ENCODE measurements at regions not wholly inside any gene's neighbourhood (a gene's known extent, or its start where the extent isn't known, plus 50 kb on each side); places are given as distances from the start of the nearest gene placed in this dataset.
"Not testable (repeated sequence)": the region's sequence is repeated elsewhere in the genome, so short reads cannot be mapped to it uniquely, and the experiment has no call there.

DNA sequence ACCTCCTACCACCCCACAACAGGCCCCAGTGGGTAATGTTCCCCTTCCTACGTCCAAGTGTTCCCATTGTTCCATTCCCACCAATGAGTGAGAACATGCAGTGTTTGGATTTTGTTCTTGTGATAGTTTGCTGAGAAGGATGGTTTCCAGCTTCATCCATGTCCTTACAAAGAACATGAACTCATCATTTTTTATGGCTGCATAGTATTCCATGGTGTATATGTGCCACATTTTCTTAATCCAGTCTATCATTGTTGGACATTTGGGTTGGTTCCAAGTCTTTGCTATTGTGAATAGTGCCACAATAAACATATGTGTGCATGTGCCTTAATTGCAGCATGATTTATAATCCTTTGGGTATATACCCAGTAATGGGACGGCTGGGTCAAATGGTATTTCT, 81.6 kb downstream of the P2RY10 start:
- not testable (repeated sequence) for DNase-seq (ENCODE audit: low spot score)

DNA sequence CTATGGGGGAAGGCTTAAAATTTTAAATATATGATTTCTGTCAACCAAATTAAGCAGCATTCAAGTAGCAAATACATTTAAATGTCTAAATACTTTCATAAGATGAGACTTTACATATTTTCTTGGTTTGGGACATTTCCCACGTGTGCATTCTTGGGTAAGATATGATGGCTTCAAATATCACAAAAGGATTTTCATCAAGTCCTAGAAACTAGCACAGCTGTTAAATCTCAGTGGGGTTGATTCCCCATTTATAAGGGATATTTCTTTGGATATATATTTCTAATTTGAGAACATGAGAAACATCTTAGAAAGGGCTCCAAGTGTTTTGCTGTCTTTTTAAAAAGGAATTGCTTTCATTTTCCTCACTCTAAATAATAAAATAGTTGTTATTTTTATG, 90.2 kb downstream of the P2RY10 start:
- no peak for DNase-seq (ENCODE audit: low spot score)

DNA sequence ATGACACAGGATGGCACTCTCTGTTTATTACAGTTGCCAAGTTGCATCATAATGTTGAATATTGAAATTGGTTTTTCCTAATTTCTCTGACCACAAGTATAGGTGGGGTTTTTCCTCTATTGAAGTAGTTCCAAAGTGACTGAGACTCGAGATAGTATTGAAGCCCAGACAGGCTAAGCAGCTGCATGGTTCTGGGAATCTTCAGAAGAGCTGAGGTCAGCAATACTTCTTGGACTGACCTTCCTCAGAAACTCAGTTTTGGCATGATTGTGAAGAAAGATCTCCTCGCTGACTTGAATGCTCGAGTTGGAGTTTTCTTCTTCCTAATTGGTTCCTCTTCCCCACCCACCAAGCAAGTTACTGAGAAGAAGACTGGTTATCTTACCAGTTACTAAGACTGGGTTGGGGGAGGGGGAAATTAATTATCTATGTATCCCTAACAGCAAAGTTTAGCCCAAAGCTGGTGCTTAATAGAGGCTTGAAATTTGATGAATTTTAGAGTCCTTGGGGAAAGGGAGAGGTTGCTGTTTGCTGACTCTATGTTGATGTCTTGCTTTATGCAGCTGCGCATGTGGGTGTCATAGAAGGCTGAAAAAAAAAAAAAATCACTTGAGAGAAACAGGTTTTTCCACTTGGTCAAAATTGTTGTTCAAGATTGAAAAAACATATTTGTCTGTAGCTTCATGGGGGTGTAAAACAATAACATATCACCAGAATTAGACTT, 91.1 kb downstream of the P2RY10 start:
- no peak for DNase-seq (ENCODE audit: low spot score)

DNA sequence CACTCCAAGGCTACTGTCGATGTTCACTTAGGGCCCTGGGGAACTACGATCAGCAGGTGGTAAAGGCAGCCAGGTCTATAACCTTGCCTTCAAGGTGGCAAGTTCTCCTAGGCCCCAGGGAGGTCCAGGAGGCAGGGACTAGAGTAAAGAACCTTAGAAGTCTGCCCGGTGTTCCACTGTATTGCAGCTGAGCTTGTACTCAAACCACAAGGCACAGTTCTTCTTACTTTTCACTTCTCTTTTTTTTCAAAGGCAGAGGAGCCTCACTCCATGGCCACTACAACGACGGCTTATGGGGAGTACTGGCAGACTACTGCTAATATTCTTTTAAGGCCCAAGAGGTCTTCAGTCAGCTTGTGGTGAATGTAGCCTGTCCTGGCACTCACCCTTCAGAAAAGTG, 78.8 kb upstream of the GPR174 start:
- DNase-seq (ENCODE audit: low spot score), result no peak

DNA sequence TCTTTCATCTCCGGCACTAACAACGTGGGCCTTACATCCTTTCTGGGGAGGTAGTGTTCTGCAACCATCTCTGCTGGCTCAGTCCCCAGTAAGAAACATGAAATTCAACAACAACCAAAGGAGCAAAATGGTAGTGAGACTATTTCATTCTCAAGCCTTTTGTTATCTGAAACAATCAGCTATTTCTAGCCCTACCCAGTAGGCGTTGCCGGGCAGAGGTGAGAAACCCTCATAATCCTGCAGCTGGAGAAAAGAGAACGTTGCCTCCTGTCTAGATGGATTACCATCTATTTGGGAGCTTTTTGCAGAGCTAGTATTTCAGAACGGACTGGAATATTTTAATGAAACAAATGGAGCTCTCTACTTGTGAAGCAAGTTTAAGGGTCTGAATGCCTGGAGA, 66.4 kb upstream of the GPR174 start:
- no peak for DNase-seq (ENCODE audit: low spot score)

DNA sequence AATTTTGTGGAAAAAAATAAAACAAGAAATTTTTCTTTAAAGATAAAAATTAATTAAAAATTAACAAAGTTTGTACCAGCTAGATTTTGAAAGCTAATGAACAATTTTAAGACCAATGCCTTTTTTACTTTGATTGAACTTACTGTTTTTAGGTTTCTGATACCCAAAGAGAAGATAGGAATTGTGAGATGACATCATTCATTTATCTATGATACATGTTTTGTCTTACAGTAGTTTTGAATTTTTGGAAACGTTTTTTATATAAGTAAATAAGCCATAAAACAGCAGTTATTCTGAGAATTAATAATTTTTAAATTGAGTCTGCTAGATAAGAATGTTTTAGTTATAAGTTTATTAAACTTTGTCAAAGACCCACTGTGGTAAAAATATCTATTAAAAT, 65.0 kb upstream of the GPR174 start:
- DNase-seq (ENCODE audit: low spot score), result no peak

DNA sequence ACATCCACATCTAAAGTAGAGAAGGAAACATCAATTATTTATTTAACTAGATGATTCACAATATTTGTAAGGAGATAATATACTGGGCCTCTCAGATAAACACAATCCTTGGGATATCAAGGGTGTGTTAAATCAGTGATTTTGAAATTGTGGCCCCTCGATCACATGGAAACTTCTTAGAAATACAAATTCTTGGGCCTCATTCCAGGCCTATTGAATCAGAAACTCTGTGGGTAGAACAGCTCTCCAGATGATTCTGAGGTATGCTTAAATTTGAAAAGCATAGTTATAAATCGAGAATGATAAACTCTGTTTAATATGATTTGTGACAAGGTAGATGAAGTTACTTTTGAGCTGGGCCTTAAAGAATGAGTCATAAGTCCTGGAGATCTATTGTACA, 64.3 kb upstream of the GPR174 start:
- DNase-seq (ENCODE audit: low spot score), result no peak

DNA sequence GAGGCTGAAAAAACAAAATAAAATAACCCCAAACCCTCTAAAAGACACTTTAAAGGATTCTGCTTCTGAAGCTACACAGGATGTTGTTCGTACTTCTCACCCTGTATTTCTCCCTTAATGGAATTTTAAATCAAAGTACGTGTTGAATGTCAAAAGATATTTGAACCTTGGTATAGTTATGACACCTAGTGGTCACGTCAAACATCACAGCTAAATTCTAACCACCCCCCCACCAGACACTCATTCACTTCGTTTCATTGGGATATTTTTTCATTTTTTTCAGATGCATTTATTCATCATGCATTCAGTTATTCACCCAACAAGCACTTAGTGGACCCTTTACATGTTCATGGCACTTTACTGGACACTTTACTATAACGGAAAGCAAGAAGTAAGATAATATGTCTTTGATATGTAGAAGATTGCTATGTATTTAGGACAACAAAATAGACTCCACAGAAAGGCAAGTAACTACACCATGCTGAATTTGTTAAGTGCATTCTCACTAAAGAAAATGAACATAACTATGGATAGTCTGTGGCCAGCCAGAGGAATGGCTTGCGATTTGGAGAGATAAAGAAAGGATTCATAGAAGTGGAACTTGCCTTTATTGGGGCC, 62.5 kb upstream of the GPR174 start:
- DNase-seq (ENCODE audit: low spot score), result peak; percentile 29

DNA sequence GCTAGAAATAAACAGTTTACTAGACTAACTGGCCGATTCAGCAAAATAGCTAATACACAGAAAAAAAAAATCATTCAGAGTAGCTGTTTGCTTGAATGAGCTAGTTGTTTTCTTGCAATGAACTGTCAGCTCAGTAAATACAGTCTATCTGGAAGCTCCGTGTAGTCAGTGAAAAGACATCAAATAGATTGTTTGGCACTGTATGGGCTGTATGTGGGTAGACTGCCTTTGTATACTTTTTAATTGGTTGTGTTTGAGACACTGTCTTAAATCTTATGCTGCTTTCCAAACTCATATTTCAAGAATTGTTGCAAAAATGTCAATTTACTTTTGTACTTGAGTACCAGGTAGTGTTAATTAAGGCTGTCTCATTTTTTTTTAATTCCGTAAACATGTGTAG, 61.6 kb upstream of the GPR174 start:
- DNase-seq (ENCODE audit: low spot score), result no peak

DNA sequence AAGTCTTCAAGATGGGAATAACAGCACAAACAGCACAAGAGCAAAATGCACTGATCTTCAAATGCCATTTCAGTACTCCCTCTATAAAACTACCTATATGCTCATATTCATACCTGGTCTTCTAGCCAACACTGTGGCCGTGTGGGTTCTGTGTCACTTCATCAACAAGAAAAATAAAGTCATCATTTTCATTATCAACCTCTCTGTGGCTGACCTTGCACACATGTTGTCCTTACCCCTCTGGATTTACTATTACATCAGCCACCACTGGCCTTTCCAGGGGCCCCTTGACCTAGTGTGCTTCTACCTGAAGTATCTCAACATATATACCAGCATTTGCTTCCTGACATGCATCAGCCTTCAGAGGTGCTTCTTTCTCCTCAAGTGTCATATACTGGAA, 59.6 kb upstream of the GPR174 start:
- DNase-seq (ENCODE audit: low spot score), result no peak

DNA sequence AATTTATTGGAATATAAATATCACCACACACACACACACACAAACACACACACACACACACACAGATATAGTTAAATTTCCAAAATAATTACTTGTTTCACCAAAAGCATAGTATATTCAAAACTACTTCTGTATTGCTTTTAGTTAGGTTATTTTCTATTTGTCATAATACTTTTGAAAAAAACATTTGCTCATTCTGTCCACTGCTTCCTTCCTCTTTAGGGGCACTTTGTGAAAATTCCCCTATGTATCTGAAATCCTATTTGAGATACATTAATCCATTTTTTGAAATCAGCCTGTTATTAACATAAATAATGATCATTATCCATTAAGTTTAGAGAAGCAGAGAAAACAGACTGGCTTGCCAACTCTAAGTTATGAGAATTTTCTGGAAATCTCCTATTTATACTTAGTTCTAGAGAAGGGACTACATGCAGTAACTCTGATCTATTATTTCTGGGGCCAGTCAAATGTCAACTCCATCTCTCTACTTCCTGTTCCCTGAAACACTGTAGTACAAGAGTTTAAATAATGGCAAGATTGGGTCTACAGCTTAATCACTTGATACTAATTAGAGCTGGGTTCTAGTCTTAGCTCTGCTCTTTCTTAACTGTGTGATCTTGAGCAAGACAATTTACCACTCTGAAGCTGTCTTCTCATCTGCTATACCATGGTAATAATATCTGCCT, 54.4 kb upstream of the GPR174 start:
- DNase-seq (ENCODE audit: low spot score), result no peak

DNA sequence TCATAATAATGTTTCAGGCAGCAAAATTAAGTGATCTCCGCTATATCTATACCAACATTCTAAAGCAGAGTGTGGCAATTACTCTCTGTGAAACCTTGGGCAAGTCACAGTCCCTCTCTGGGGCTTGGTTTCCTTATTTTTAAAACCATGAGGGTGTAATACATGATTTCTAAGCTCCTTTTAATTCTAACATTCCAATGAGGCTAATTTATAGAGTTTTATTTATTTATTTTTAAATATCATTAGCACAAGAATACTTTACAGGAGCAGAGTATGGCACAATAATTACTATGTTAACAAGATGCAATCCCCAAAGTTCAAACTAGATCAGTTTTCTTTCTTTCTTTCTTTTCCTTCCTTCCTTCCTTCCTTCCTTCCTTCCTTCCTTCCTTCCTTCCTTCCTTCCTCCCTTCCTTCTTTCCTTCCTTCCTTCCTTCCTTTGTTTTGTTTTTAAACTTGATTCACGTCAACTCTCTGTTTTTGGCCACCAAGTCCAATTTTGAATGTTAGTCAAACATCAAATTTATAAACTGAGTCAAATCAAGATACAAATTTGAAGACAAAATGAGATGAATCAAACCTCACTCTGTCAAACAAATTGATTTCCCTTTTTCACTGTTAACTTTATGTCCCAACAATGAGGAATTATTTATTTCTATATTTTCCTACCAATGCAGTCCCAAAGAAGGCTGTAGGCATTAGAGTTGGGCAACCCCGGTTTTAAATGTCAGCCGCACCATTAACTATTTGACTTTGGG, 50.2 kb upstream of the GPR174 start:
- DNase-seq (ENCODE audit: low spot score), result no peak
